ENCODE measurements at regions not wholly inside any gene's neighbourhood (a gene's known extent, or its start where the extent isn't known, plus 50 kb on each side); places are given as distances from the start of the nearest gene placed in this dataset.
A peak's percentile ranks its signal among the peaks of the same experiment; 100 is the strongest.
"Not testable (repeated sequence)": the region's sequence is repeated elsewhere in the genome, so short reads cannot be mapped to it uniquely, and the experiment has no call there.

GRCh38 chr3:197618408-197618807 lies 62.6 kb upstream of the BDH1 start:
- not testable (repeated sequence) for DNase-seq (ENCODE audit: low read depth)

- DNase-seq (ENCODE audit: low read depth), result no peak
Measured at GRCh38 chr3:197615430-197615829, 59.7 kb upstream of the BDH1 start.

- DNase-seq (ENCODE audit: low read depth), result not testable (repeated sequence)
Measured at GRCh38 chr3:197614134-197614533, 58.4 kb upstream of the BDH1 start.

- peak; percentile 51 for DNase-seq (ENCODE audit: low read depth)
Measured at GRCh38 chr3:197613199-197613598, 57.4 kb upstream of the BDH1 start.

- DNase-seq (ENCODE audit: low read depth), result no peak
Measured at GRCh38 chr3:197611255-197611654, 55.5 kb upstream of the BDH1 start.

- no peak for DNase-seq (ENCODE audit: low read depth)
Measured at GRCh38 chr3:197606468-197606867, 50.7 kb upstream of the BDH1 start.
